Jurkat, Clone E6-1 (cell line): ENCODE measurements at regions not wholly inside any gene's neighbourhood (a gene's known extent, or its start where the extent isn't known, plus 50 kb on each side); places are given as distances from the start of the nearest gene placed in this dataset.
"Not testable (repeated sequence)": the region's sequence is repeated elsewhere in the genome, so short reads cannot be mapped to it uniquely, and the experiment has no call there.

Experiments used
- DNase-seq: peaks from one replicate; pipeline ENCODE4 v3.0.0-alpha.2; 2011; ENCODE audit warnings: low read depth, low spot score
- H3K4me3 ChIP-seq: 2 replicates; pipeline ENCODE4 v1.5.1; 2011; ENCODE audit warnings: mild to moderate bottlenecking, low read length, control low read depth, moderate library complexity

DNA sequence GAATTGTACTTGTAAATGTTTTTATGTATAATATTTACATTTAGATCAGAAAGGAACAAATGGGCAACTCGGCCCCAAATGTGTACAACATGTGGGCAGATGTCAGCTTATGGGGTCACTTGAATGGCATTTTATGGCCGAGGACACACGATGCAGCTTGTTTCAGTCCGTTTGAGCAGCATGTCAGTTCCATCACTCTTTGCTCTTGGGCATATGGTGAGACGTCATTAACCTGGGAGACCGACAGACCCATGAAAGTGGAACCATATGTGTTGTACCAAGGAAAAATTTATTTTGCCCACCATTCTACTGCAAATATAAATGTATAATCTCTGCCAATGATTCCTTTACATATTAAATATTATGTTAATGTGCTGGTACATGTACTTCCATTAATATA, 561.9 kb upstream of the SOX9 start:
- no peak for DNase-seq
- no peak overlapping the region for H3K4me3 ChIP-seq

DNA sequence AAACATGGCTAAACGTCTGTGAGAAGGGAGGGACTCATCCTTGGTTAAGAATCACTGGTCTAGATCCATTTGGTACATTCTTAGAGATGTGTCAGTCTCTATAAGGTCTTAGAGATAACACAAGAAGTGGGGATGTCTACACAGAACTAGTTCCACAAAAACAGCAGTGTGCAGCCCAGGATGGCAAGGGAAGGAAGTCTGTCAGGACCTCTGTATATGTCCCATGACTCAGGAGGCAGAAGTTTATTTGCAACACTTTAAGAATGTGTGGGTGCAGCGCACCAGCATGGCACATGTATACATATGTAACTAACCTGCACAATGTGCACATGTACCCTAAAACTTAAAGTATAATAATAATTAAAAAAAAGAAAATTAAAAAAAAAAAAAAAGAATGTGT, 548.5 kb upstream of the SOX9 start:
- no peak overlapping the region for H3K4me3 ChIP-seq
- DNase-seq: no peak

DNA sequence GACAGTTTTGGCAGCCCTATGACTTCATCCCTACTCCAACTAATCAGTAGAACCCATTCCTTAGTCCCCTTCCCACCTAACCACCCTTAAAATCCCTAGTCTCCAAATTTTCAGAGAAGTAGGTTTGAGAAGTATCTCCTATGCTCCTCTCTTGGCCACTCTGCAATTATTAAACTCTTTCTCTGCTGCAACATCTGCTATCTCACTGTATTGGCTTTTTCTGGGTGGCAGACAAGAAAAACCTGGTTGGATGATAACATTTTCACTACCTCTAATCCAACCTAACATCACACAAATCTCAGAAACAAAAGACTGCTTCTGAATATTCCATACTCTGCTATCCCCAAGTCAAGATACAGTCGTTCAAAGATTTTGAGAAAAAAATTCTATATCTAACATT, 542.4 kb upstream of the SOX9 start:
- DNase-seq: no peak
- H3K4me3 ChIP-seq: no peak overlapping the region

DNA sequence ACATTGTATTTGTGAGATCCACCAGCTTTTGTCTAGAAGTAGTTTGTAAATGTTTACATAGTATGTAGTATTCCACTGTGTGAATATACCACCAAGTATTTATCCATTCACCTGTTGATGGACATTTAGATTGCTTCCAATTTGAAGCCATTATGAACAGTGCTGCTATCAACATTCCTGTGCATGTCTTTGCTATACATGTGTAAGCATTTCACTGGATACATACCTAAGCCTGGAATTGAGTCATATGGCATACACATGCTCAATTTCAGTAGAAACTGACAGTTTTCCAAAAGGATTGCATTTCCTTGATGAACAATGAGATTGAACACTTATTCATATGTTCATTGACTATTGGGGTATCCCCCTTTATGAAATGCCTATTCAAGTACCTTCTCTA, 540.6 kb upstream of the SOX9 start:
- DNase-seq: no peak
- no peak overlapping the region for H3K4me3 ChIP-seq

DNA sequence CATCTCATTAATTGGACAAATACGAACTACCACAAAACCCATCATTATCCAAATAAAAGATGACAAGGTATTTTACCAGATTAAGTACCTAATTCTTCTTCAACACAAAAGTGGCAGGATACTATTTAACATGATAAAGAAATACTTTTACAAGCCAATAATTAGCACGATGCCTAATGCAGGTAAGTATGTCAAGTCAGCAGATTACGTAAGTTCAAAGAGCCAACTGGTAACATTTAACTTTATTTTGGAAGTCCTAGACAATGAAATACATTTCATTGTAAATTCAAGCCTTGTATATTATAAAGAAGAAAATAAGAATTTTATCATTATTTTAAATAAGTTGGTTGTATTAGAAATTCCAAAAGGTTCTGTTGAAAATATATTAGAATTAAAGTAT, 535.3 kb upstream of the SOX9 start:
- DNase-seq: no peak

DNA sequence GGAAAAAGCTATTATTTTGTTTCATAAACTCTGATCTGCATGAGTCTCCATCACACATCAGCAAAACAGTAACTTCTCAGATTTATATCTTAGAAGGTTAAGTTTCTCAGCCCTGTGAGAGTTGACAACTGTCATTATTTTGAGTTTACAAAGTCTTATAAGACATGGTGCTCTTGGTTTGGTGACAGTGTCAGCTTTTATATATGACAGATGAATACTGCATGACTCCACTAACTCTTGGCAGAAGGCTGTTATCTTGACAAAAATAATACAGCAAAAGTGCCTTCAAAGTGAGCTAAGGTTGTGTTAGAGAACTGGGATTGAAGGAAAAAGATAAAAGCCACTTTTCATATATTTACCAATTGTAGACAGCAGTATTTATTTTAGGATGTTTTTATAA, 528.4 kb upstream of the SOX9 start:
- DNase-seq: no peak
- no peak overlapping the region for H3K4me3 ChIP-seq

More for the DNA sequence above, 535.3 kb upstream of the SOX9 start:
- no peak overlapping the region for H3K4me3 ChIP-seq

DNA sequence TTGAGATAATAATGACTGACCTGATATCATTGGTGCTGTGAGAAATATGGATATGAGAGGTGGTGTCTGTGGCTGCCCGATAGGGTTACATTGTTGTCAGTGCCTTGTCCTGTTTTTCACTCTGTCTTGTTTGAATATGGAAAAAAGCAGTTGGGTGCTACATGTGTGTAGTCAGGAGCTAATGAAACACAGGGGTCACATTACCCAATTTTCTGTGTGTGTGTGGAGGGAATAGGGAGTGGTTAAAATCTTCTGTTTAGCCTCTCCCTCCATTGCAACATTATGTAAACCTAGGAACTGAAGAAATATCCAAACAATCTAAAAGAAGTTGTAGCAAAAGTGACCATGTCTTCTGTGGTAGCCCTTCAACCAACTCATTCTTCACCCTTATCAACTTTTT, 527.7 kb upstream of the SOX9 start:
- DNase-seq: no peak
- no peak overlapping the region for H3K4me3 ChIP-seq

DNA sequence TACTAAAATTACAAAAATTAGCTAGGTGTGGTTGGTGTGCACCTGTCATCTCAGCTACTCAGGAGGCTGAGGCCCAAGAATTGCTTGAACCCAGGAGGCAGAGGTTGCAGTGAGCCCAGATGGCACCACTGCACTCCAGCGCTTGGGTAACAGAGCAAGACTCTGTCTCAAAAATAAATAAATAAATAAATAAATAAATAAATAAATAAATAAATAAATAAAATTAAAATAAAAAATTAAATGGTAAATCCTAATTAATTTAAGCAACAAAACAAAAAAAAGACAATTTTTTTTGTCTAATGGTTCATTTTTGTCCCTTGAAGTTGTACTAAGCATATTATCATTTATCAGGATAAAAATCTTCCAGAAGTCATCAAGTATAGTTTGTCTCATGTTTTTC, 521.2 kb upstream of the SOX9 start:
- DNase-seq, H3K4me3 ChIP-seq: not testable (repeated sequence)

DNA sequence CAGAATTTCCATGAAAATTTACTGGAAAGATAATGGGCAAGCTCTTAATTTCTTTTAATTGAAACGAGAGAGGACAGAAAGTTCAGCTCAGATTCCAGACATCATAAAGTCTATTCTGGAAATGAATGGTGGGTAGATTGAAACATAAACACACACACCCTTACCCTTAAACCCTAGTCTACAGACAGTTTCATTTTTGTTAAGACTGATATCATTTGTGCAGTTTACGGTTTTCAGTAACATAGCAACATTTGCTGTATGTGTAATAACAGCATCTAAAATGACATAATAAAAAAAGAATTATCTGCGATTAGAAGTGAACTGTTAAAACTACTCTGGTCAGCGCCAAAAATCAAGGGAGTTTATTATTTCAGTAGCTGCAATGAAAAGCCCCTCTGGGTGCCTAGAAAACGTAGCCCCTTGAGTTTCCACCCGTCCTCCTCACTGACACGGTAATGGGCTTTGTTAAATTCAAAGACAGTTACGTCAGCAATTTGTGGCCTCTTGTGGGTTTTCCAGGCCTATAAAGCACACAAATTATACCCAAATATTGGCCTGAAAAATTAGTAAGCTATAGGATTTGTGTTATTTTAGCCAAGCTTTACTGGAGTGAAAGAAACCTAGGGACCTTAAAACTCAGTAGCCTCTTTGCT, 520.6 kb upstream of the SOX9 start:
- no peak overlapping the region for H3K4me3 ChIP-seq
- DNase-seq: no peak

DNA sequence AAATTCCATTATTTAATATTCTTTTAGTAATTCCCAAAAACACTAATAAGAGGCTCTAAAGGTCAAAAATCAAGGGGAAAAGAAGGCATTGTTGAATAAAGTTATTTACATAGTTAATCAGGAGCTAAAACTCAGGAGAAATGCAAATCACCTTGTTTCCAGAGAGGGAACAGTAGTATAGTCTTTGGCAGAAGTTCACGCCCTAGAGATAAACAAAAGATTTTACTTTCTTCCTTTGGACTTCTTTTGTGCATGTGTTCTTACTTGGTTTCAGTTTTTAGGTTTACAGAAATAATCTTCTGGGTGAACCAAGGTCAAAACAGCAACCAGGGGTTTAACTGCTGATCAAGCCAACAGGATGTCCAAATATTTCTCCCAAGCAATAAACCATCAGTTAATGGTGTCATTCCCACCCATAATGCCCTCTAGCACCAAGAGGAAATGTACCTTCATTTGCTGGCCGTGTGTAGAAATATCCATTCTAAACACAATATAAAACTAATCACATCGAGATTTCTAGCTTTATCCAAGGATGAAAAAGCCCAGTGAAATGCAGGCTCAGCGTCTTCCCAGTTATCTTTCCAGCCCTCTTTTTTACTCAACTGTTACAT, 518.8 kb upstream of the SOX9 start:
- DNase-seq: no peak
- no peak overlapping the region for H3K4me3 ChIP-seq

DNA sequence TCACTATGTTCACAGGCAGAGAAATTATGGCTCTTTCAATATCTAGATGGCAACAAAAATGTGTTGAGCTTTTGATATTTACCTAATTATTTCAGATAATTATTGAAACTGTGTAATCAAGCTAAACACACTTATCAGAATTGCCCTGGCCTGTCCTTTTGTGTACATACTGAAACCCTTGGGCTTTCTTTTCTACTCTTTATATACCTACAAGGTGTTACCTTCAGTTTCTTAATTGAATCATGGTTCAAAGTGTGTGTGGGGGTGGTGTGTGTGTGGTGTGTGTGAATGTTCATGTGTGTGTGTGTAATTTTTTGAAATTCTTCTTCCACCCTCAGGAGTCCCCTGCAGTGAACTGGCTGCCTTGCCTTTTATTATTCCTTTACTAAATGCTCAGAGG, 506.8 kb upstream of the SOX9 start:
- DNase-seq: no peak
- H3K4me3 ChIP-seq: no peak overlapping the region

DNA sequence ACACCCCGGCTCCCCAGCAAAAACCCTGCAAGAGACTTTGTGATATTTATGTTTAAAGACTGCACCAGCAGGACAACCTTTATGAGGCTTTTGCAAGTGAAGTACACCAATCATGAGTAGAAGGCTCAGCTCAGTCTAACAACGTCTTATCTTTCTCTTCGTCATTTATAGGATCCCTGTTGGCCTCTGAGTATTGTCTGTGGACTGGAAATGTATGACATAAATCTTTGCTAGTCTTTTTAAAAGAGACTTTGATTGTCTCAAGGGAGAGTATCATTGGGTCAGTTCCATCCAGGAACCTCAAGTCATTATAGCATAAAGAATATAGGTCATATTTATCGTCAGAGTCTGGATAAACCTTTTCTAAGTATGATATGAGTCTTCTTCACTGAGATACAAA, 505.0 kb upstream of the SOX9 start:
- no peak overlapping the region for H3K4me3 ChIP-seq
- DNase-seq: no peak

DNA sequence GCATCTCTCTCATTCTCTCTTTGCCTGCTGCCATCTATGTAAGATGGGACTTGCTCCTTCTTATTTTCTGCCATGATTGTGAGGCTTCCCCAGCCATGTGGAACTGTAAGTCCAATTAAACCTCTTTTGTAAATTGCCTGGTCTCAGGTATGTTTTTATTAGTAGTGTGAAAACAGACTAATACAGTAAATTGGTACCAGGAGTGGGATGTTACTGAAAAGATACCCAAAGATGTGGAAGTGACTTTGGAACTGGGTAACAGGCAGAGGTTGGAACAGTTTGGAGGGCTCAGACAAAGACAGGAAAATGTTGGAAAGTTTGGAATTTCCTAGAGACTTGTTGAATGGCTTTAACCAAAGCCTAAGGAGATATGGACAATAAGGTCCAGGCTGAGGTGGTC, 503.1 kb upstream of the SOX9 start:
- not testable (repeated sequence) for H3K4me3 ChIP-seq, DNase-seq

DNA sequence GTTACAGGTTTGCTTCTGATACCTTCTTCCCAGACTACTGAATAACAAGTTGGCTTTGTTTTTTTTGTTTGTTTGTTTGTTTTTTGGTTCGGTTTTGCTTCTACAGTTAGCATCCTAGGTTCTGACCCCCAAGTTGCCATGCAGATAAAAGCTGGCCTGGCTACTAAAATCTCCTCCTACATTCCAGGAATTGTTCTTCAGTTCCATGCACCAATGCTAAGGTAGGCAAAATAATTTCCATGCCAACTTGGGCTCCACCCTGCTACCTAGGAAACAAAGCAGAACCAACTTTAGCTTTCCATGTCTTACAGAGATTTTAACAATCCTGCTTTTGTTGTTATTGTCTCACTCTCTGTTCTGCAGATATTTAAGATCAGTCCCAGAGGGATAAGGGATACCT, 495.5 kb upstream of the SOX9 start:
- no peak overlapping the region for H3K4me3 ChIP-seq
- DNase-seq: no peak

DNA sequence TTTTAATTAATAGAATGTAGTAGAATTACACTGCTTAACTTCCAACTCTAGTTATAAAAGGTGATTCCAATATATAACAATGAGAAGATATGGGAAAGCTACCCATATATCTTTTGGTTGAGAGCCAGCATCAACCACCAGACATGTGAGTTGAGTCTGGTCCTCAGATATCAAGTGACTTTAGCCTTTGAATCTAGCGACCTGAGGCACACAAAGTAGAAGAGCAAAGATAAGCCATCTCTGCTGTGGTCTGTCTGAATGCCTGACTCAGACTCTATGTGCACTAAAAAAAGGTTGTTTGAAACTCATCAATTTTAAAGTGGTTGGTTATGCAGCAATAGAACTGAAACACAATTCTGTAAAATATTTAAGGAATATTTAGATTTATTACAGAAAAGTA, 492.5 kb upstream of the SOX9 start:
- no peak overlapping the region for H3K4me3 ChIP-seq
- DNase-seq: no peak

DNA sequence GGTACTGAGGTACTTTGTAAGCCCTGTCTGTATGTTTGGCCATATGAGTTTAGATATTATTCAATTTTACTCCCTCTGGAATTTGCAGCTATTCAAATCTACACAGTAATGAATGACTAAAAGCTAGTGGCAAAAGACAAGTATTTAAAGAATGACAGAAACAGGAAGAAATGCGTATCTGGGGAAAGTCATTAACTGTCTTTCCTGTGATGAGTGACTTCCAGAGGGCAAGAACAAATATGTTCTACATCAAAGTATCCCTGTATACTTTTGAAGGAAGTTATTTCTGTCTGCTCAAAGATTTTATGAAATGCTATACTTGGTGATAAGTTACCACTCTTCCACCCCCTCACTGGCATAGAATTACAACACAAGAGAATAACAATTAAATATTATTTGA, 489.3 kb upstream of the SOX9 start:
- no peak overlapping the region for H3K4me3 ChIP-seq
- DNase-seq: no peak

DNA sequence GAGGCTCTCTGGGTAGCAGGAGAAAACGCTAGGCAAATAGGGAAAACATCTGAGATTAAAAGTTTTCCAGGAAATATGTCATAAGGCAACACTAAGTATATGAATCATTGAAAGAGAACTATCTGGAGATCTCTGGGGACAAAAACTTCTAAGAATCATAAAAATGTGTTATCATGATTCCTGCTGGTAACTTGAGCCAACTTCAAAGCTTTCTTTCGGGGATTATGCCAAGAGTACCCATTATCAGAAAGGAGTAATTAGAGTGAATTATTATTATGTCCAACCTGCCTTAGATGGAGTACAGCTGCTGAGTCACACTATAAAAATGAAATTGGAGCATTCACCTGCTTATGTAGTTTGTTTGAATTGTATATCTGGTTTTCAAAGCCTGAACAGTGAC, 488.5 kb upstream of the SOX9 start:
- DNase-seq: no peak

DNA sequence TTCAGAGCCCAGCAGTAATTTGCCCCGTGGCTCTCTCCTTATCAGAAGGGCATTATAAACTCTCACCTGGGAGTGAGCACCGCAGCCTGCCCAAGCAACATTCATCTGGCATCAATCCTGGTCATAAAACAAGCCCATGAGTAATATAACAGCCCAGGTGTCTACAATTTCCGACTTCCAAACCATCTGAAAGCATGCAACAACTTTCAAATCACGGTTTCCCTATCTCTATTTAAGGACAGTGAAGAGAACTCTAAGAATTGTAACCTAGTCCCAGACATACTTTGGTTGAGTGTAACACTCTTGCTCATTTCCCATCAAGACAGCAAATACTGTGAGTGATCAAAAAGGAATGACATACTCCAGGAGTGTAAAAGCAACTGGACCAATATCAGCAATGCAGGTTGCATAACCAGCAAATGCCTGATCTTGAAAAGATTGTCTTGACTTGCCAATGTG, 487.4 kb upstream of the SOX9 start:
- DNase-seq: no peak
- no peak overlapping the region for H3K4me3 ChIP-seq

More for the DNA sequence above, 488.5 kb upstream of the SOX9 start:
- no peak overlapping the region for H3K4me3 ChIP-seq

DNA sequence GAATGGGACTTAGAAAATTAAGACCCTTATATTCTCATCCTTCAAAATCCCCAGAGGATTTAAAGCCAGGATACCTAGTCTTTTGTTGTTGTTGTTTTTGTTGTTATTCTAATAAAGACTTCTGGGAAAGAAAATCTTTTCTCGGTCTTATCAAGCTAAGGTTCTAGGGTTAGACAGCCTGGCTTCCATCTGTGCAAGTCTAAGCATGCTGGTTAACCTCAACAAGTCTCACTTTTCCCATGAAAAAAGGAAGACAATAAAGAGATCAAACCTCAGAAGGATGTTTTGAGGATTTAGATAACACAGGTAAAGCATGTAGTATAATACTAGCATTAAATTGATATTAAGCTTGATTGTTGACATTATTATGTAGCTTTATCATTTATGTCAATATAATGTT, 486.4 kb upstream of the SOX9 start:
- DNase-seq: no peak

DNA sequence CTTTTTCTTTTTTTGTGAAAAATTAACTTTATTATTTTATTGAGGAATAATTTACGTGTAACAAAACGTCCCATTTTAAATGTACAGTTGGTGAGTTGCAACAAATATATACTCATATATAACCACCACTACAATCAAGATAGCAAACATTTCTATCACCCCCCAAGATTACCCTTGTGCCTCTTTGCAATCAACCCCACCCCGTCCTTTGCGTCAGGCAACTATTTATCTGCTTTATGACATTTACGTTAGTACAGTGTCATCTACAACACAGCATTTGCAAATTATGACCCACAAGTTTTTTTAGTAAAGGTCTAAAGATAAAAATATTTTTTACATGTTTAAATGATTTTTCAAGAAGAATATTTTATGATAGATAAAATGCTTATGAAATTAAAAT, 485.6 kb upstream of the SOX9 start:
- H3K4me3 ChIP-seq: no peak overlapping the region
- DNase-seq: no peak

More for the DNA sequence above, 486.4 kb upstream of the SOX9 start:
- H3K4me3 ChIP-seq: no peak overlapping the region

DNA sequence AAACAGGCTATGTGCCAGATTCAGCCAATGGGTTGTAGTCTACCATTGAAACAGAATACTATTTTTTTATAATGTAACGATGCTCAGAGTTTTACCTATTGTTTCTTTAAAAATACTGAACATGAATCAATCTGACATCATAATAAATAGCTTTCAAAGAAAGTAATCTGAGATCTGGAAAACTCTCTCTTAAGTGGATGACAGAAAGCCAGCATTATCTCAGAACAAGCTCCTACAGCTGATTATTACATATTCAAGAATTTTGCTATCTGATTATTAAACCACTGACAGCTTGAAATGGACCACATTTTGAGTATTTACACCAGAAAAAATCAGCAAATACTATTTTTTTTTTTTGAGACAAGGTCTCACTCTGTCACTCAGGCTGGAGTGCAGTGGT, 484.2 kb upstream of the SOX9 start:
- H3K4me3 ChIP-seq: no peak overlapping the region
- no peak for DNase-seq
